K562 (cell line): ENCODE measurements at regions not wholly inside any gene's neighbourhood (a gene's known extent, or its start where the extent isn't known, plus 50 kb on each side); places are given as distances from the start of the nearest gene placed in this dataset.

Experiments used
- ATAC-seq: fragments of 200-7000 bp; cut with Tn5 transposase; 3 replicates; pipeline ENCODE4 v1.9.1; 2020; ENCODE audit warnings: moderate library complexity
- BruUV-seq: library from RNA; stranded (reverse); fragments of 400-500 nt; replicated peaks from 2 replicates; lab custom pipeline; 2021; lab: Mats Ljungman, UMichigan
- CTCF ChIA-PET: fragments of 300-600 bp; formaldehyde crosslinking; extraction: SDS; loops from one replicate; lab custom pipeline; 2021; ENCODE audit warnings: low intra/inter-chr PET ratio; lab: Yijun Ruan, JAX
- POLR2A ChIA-PET: fragments of 300-600, 350-650 bp; sonication (Branson Sonifier 250); formaldehyde crosslinking; extraction: SDS; loops from one replicate; lab custom pipeline; 2021; ENCODE audit warnings: antibody characterized with exemption, inconsistent platforms; lab: Yijun Ruan, JAX
- DNase-seq, 4 experiments: peaks; one replicate each; pipeline versions ENCODE4 v3.0.0 to v3.0.0-alpha.2; 2011 to 2018; ENCODE audit warnings: low spot score in 3 of 4, mixed read lengths in 3 of 4; ENCODE audit errors: extremely low read depth in 1 of 4
- FAIRE-seq: peaks from 2 replicates; lab custom pipeline; 2011; peaks lifted over from hg19 to GRCh38; lab: Jason Lieb, UNC
- H2AFZ ChIP-seq: 2 replicates; pipeline ENCODE4 v1.6.0; 2011; ENCODE audit warnings: low read depth, low read length, control low read depth, inconsistent platforms
- H3K27ac ChIP-seq: fragments of 200-600 bp; 3 replicates; pipeline ENCODE4 v1.8.0; 2011; ENCODE audit warnings: low read depth, mild to moderate bottlenecking, control low read depth, inconsistent platforms, low read length, moderate library complexity, mixed read lengths; ENCODE audit errors: extremely low read depth
- H3K27me3 ChIP-seq, 2 experiments: fragments of 300-600 bp in 1 of 2; 2 replicates in 1 of 2; 3 replicates in 1 of 2; pipeline versions ENCODE4 v1.6.0 to v1.8.0; 2011; ENCODE audit warnings: inconsistent platforms in 2 of 2, low read length in 2 of 2, mild to moderate bottlenecking in 1 of 2, mixed read lengths in 1 of 2, moderate library complexity in 1 of 2; ENCODE audit not compliant: control insufficient read depth in 2 of 2, insufficient read depth in 2 of 2
- H3K36me3 ChIP-seq: fragments of 300-600 bp; 3 replicates; pipeline ENCODE4 v1.8.0; 2011; ENCODE audit warnings: mild to moderate bottlenecking, low read length, inconsistent platforms; ENCODE audit not compliant: control insufficient read depth, insufficient read depth
- H3K4me1 ChIP-seq, 2 experiments: fragments of 200-600 bp in 1 of 2; replicated peaks in 1 of 2; 2 replicates in 1 of 2; 3 replicates in 1 of 2; pipeline versions ENCODE4 v1.5.1 to v1.8.0; 2011; ENCODE audit warnings: inconsistent platforms in 2 of 2, low read length in 2 of 2, mild to moderate bottlenecking in 1 of 2, mixed read lengths in 1 of 2, moderate library complexity in 1 of 2; ENCODE audit not compliant: control insufficient read depth in 2 of 2, insufficient read depth in 2 of 2
- H3K4me2 ChIP-seq: 2 replicates; pipeline ENCODE4 v1.6.1; 2011; ENCODE audit warnings: low read length, control low read depth, inconsistent platforms, mixed read lengths; ENCODE audit not compliant: insufficient read depth
- H3K4me3 ChIP-seq: fragments of 200-600 bp; sonication (generic), shearing (Covaris generic); 2 replicates; pipeline ENCODE4 v1.5.1; 2016; ENCODE audit warnings: control low read depth, inconsistent platforms
- H3K79me2 ChIP-seq: fragments of 200-600 bp; 3 replicates; pipeline ENCODE4 v1.8.0; 2011; ENCODE audit warnings: low read length, inconsistent platforms; ENCODE audit not compliant: control insufficient read depth, insufficient read depth
- H3K9ac ChIP-seq, 2 experiments: 2 replicates each; pipeline versions ENCODE4 v1.6.0 to v1.6.1; 2011; ENCODE audit warnings: low read depth in 2 of 2, low read length in 2 of 2, control low read depth in 1 of 2, inconsistent platforms in 1 of 2, mild to moderate bottlenecking in 1 of 2, mixed read lengths in 1 of 2; ENCODE audit not compliant: insufficient read depth in 1 of 2
- H3K9me1 ChIP-seq: one replicate; pipeline ENCODE4 v1.6.0; 2011; ENCODE audit warnings: inconsistent platforms, mild to moderate bottlenecking, low read length, moderate library complexity; ENCODE audit not compliant: control insufficient read depth, insufficient read depth
- H3K9me3 ChIP-seq: replicated peaks from 2 replicates; pipeline ENCODE4 v1.5.1; 2011; ENCODE audit warnings: low read depth, low read length, inconsistent platforms; ENCODE audit not compliant: control insufficient read depth, insufficient read depth
- H4K20me1 ChIP-seq: replicated peaks from 2 replicates; pipeline ENCODE4 v1.6.1; 2011; ENCODE audit warnings: low read length, inconsistent platforms, mixed read lengths; ENCODE audit not compliant: control insufficient read depth, insufficient read depth
- ARNT ChIP-seq, 2 experiments: fragments of 450-650 bp; IDR thresholded peaks; 2 replicates each; pipeline ENCODE4 v1.6.1; 2016; ENCODE audit warnings: mild to moderate bottlenecking in 1 of 2
- ATF3 ChIP-seq, 2 experiments: fragments of 450-650 bp in 1 of 2; sonication (generic) in 1 of 2; formaldehyde crosslinking in 1 of 2; IDR thresholded peaks in 1 of 2; conservative IDR thresholded peaks in 1 of 2; 2 replicates each; pipeline versions ENCODE4 v1.6.1 to v1.8.1; 2016 to 2023; ENCODE audit warnings: mild to moderate bottlenecking in 2 of 2, moderate library complexity in 2 of 2, inconsistent platforms in 1 of 2, missing genetic modification reagents in 1 of 2
- CEBPB ChIP-seq: fragments of 450-650 bp; IDR thresholded peaks from 2 replicates; pipeline ENCODE4 v1.6.1; 2016; ENCODE audit warnings: missing genetic modification characterization, missing compliant biosample characterization
- CEBPG ChIP-seq, 3 experiments: fragments of 200-800 bp in 1 of 3; sonication (Bioruptor generic) in 1 of 3; sonication (generic) in 1 of 3; formaldehyde crosslinking in 1 of 3; IDR thresholded peaks in 2 of 3; conservative IDR thresholded peaks in 1 of 3; 2 replicates each; pipeline versions ENCODE4 v1.6.1 to v1.8.0; 2016 to 2022; ENCODE audit warnings: missing compliant biosample characterization in 2 of 3, missing genetic modification characterization in 2 of 3, mild to moderate bottlenecking in 1 of 3, missing genetic modification reagents in 1 of 3
- E2F5 ChIP-seq: sonication (generic); formaldehyde crosslinking; IDR thresholded peaks from 2 replicates; pipeline ENCODE4 v1.8.0; 2022; ENCODE audit warnings: mild to moderate bottlenecking, missing genetic modification reagents
- ETS2 ChIP-seq: IDR thresholded peaks from 2 replicates; pipeline ENCODE4 v1.6.1; 2016; ENCODE audit warnings: borderline replicate concordance, missing genetic modification characterization, mild to moderate bottlenecking, moderate library complexity, missing compliant biosample characterization; ENCODE audit not compliant: poor library complexity, severe bottlenecking
- ETV1 ChIP-seq: fragments of 450-650 bp; conservative IDR thresholded peaks from 2 replicates; pipeline ENCODE4 v1.6.1; 2016; ENCODE audit warnings: missing genetic modification characterization, control low read depth, low read depth, missing compliant biosample characterization
- FOSL1 ChIP-seq: fragments of 200-800 bp; sonication (Bioruptor generic); conservative IDR thresholded peaks from 2 replicates; pipeline ENCODE4 v1.6.1; 2016; ENCODE audit warnings: missing genetic modification characterization, missing compliant biosample characterization
- GABPA ChIP-seq: fragments of 200-800 bp; sonication (Bioruptor generic); conservative IDR thresholded peaks from 2 replicates; pipeline ENCODE4 v1.6.1; 2016; ENCODE audit warnings: low read depth, missing genetic modification characterization, missing compliant biosample characterization
- KDM4B ChIP-seq, 2 experiments: fragments of 450-650 bp in 1 of 2; sonication (generic) in 1 of 2; IDR thresholded peaks; 2 replicates each; pipeline ENCODE4 v1.6.1; 2016 to 2017; ENCODE audit warnings: borderline replicate concordance in 2 of 2, antibody characterized with exemption in 1 of 2, low read depth in 1 of 2, mild to moderate bottlenecking in 1 of 2
- NR2C2 ChIP-seq, 2 experiments: fragments of 200-800 bp in 1 of 2; sonication (Bioruptor generic) in 1 of 2; sonication (generic) in 1 of 2; formaldehyde crosslinking in 1 of 2; IDR thresholded peaks; 2 replicates each; pipeline versions ENCODE4 v1.6.1 to v1.8.0; 2016 to 2022; ENCODE audit warnings: mild to moderate bottlenecking in 1 of 2, missing compliant biosample characterization in 1 of 2, missing genetic modification characterization in 1 of 2, missing genetic modification reagents in 1 of 2
- STAT5A ChIP-seq: IDR thresholded peaks from 2 replicates; pipeline ENCODE4 v1.6.1; 2012; ENCODE audit warnings: low read length, inconsistent platforms, borderline replicate concordance
- TAF9B ChIP-seq: fragments of 450-650 bp; IDR thresholded peaks from 2 replicates; pipeline ENCODE4 v1.6.1; 2018; ENCODE audit warnings: mild to moderate bottlenecking; ENCODE audit not compliant: partially characterized antibody
- ZBTB12 ChIP-seq: fragments of 250-450 bp; sonication (Bioruptor Pico); IDR thresholded peaks from 2 replicates; pipeline ENCODE4 v1.4.0; 2020
- WGBS: fragments of 100-300 bp; shearing (Covaris generic); methylation state at CpG from one replicate; pipeline ENCODE4 v1.1.6; 2016; ENCODE audit warnings: low coverage, mixed read lengths; ENCODE audit not compliant: insufficient coverage; ENCODE audit errors: missing lambda C conversion rate; 5-methylcytosine and 5-hydroxymethylcytosine counted together
- in situ Hi-C: fragments of 300-500 bp; cut with MboI; formaldehyde crosslinking; loops from 4 replicates; pipeline ENCODE4 v1.15.0; 2018; ENCODE audit warnings: inconsistent platforms, mixed read lengths
- intact Hi-C: fragments of 100-400 bp; cut with micrococcal nuclease; formaldehyde crosslinking; loops from 2 replicates; pipeline ENCODE4 v1.14.2; 2022

- ChIA-PET POLR2A (no interaction called here), CTCF (no interaction called here)
- Histone ChIP-seq H3K9me3 (no peaks in the 10 kb centered on the region), H2AFZ (no peak overlapping the region), H4K20me1 (no peaks in the 10 kb centered on the region), H3K79me2 (no peaks in the 10 kb centered on the region), H3K27ac (no peak overlapping the region), H3K9me1 (no peaks in the 10 kb centered on the region), H3K4me2 (no peak overlapping the region), H3K36me3 (no peaks in the 10 kb centered on the region), H3K4me3 (no peak overlapping the region), H3K4me1 (no peaks in the 10 kb centered on the region), H3K27me3 (peaks cover 0 to 5% of the 10 kb centered on the region in 2 experiments; a peak in 1 of 5 replicates), H3K9ac (no peak overlapping the region)
- DNase-seq (peak in 1 of 4 experiments; percentile 2), FAIRE-seq (no peak), ATAC-seq (peak; percentile 64)
- 2% methylated on average over 9 of the region's 9 CpGs for whole genome bisulfite sequencing
- intact Hi-C loops: no loop called here
- in situ Hi-C loops: no loop called here
- BruUV-seq: no TSS peak
- TF ChIP-seq ARNT (IDR thresholded peaks at IDR 0.05) (no peak), TAF9B (no peak), ETS2 (no peak), ATF3 (IDR thresholded peaks at IDR 0.05) (no peak), ATF3 (CRISPR knock-in tag; conservative IDR thresholded peaks at IDR 0.05) (no peak), NR2C2 (CRISPR knock-in tag; IDR thresholded peaks at IDR 0.05) (no peak), NR2C2 (tag; IDR thresholded peaks at IDR 0.05) (peak; percentile 85), CEBPG (CRISPR knock-in tag; IDR thresholded peaks at IDR 0.05) (no peak), CEBPG (tag; conservative IDR thresholded peaks at IDR 0.05 in 1 of 2, IDR thresholded peaks at IDR 0.05 in 1 of 2) (peak; percentile 86 to 87; a peak in 3 of 4 replicates), CEBPB (tag) (peak; percentile 88), ZBTB12 (no peak), GABPA (peak; percentile 39), FOSL1 (tag) (peak; percentile 32; the same call in 1 of the 2 replicates), STAT5A (no peak), KDM4B (IDR thresholded peaks at IDR 0.05; ENCODE audit: borderline replicate concordance in 2 of 2, low read depth in 1 of 2) (no peak), E2F5 (CRISPR knock-in tag) (no peak), ETV1 (tag) (peak; percentile 53)
Observed at GRCh38 chr1:175839779-175840669, 96.6 kb upstream of the TNR start.
